Stomach (tissue), 4 donors: ENCODE measurements at regions not wholly inside any gene's neighbourhood (a gene's known extent, or its start where the extent isn't known, plus 50 kb on each side); places are given as distances from the start of the nearest gene placed in this dataset.

Experiments
- CTCF ChIP-seq, 7 experiments: fragments of 450-650 bp in 4 of 7; fragments of 200-600 bp in 3 of 7; sonication (generic) in 3 of 7; IDR thresholded peaks; one replicate each; pipeline ENCODE4 v1.5.1; 2016 to 2019; ENCODE audit warnings: antibody characterized with exemption in 7 of 7, control low read depth in 2 of 7, mild to moderate bottlenecking in 1 of 7
- EP300 ChIP-seq: sonication (generic); formaldehyde crosslinking; IDR thresholded peaks from one replicate; pipeline ENCODE4 v1.6.1; 2017; ENCODE audit warnings: antibody characterized with exemption
- POLR2AphosphoS5 ChIP-seq, 3 donors: sonication (generic); formaldehyde crosslinking; IDR thresholded peaks; one replicate each; pipeline ENCODE4 v1.6.1; 2016; ENCODE audit warnings: antibody characterized with exemption in 3 of 3

- TF ChIP-seq EP300 (no peak), CTCF (IDR thresholded peaks at IDR 0.05) (no peak), POLR2AphosphoS5 (IDR thresholded peaks at IDR 0.05) (no peak)
These were observed 665.9 kb downstream of the SQOR start for GRCh38 chr15:46300716-46301115.
